Brain microvascular endothelial cell (primary cell): ENCODE measurements at regions not wholly inside any gene's neighbourhood (a gene's known extent, or its start where the extent isn't known, plus 50 kb on each side); places are given as distances from the start of the nearest gene placed in this dataset.

ENCODE experiments used
- DNase-seq: peaks from one replicate; pipeline ENCODE4 v3.0.0-alpha.2; 2020
- H3K27ac ChIP-seq: fragments of 250-450 bp; sonication (Bioruptor Pico); 2 replicates; pipeline ENCODE4 v1.5.1; 2020; ENCODE audit warnings: mild to moderate bottlenecking, moderate library complexity
- H3K27me3 ChIP-seq: fragments of 250-450 bp; sonication (Bioruptor Pico); replicated peaks from 2 replicates; pipeline ENCODE4 v1.5.1; 2020; ENCODE audit warnings: mild to moderate bottlenecking
- H3K36me3 ChIP-seq: fragments of 250-450 bp; sonication (Bioruptor Pico); replicated peaks from 2 replicates; pipeline ENCODE4 v1.5.1; 2020; ENCODE audit warnings: mild to moderate bottlenecking
- H3K4me3 ChIP-seq: 2 replicates; pipeline ENCODE4 v1.5.1; 2011; ENCODE audit warnings: low read depth, mild to moderate bottlenecking, control low read depth, low read length, moderate library complexity
- in situ Hi-C: cut with HindIII; loops from 2 replicates; pipeline ENCODE4 v1.10.0; 2017; ENCODE audit warnings: low sequenced_read_pairs, low pct_ligation_motif_present
- TF ChIP-seq, protein P1 (sequence below): IDR thresholded peaks from 2 replicates; pipeline ENCODE4 v1.5.1; 2011; ENCODE audit warnings: low read depth, mild to moderate bottlenecking, moderate library complexity, low read length, control low read depth, inconsistent platforms; ENCODE audit errors: missing control alignments

DNA sequence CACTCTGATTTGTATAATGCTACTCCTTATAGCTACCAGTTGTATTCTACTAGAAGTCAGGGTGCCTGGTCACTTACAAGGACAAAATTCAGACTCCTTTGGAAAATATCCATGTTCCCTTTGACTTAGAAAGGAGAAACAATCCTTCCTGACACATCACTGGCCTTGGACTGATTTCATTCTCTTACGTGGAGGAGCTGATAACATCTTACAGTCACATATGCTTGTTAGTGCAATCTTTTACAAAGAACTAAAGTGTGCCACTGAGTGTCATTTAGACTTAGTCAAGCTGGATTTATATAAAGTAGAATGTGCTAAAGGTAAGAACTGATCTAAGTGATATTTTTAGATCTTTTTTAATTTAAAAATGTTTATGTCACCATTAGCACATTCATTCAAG is 131.0 kb upstream of the TMTC2 start:
- in situ Hi-C loops: no loop called here

DNA sequence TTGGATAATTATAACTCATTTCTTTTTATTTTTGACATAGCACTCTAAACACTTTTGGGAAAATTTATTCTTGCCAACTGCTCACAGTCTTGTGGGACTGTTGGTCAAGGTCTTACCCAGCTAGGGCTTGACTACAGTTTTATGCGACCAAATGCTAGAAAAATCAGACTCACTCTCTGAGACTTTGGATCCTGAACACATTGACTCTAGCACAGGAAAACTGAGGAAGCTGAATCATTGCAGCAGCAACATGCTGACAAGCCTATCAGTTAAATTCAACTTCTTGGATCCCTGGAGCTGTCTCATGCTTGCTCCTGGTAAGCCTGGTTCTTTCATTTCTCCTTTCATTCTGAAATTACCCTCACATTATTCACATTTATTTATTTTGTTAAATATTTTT is 120.7 kb upstream of the TMTC2 start:
- TF ChIP-seq, protein P1, sequence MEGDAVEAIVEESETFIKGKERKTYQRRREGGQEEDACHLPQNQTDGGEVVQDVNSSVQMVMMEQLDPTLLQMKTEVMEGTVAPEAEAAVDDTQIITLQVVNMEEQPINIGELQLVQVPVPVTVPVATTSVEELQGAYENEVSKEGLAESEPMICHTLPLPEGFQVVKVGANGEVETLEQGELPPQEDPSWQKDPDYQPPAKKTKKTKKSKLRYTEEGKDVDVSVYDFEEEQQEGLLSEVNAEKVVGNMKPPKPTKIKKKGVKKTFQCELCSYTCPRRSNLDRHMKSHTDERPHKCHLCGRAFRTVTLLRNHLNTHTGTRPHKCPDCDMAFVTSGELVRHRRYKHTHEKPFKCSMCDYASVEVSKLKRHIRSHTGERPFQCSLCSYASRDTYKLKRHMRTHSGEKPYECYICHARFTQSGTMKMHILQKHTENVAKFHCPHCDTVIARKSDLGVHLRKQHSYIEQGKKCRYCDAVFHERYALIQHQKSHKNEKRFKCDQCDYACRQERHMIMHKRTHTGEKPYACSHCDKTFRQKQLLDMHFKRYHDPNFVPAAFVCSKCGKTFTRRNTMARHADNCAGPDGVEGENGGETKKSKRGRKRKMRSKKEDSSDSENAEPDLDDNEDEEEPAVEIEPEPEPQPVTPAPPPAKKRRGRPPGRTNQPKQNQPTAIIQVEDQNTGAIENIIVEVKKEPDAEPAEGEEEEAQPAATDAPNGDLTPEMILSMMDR: no peak
- Histone ChIP-seq H3K27ac (no peak overlapping the region), H3K27me3 (no peaks in the 10 kb centered on the region), H3K4me3 (no peak overlapping the region), H3K36me3 (no peaks in the 10 kb centered on the region)
- in situ Hi-C loops: no loop called here
- no peak for DNase-seq

More for the DNA sequence above, 131.0 kb upstream of the TMTC2 start:
- TF ChIP-seq, protein P1: no peak
- H3K4me3 ChIP-seq: no peak overlapping the region
- no peak overlapping the region for H3K27ac ChIP-seq
- DNase-seq: no peak
- H3K27me3 ChIP-seq: no peaks in the 10 kb centered on the region
- no peaks in the 10 kb centered on the region for H3K36me3 ChIP-seq

DNA sequence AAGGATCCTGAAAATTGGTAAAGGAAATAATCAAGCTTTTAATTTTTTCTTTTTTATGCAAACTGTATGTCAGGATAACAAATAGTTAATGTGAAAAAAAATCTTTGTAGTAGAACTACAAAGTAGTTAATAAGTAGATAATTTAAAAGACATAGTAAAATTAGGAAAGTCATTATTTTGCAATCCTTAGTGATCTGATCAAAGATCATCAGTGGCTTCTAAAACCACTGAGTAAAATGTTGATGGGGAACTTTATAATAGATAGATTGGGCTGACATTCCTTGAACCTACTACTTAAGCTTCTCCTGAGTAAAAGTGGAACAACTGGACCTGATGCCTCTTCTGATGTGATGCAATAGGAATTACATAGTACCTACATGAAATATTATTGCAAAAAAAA is 119.0 kb upstream of the TMTC2 start:
- Histone ChIP-seq H3K27me3 (no peaks in the 10 kb centered on the region), H3K36me3 (no peaks in the 10 kb centered on the region), H3K4me3 (no peak overlapping the region), H3K27ac (no peak overlapping the region)
- in situ Hi-C loops: no loop called here
- TF ChIP-seq, protein P1: no peak
- DNase-seq: no peak

DNA sequence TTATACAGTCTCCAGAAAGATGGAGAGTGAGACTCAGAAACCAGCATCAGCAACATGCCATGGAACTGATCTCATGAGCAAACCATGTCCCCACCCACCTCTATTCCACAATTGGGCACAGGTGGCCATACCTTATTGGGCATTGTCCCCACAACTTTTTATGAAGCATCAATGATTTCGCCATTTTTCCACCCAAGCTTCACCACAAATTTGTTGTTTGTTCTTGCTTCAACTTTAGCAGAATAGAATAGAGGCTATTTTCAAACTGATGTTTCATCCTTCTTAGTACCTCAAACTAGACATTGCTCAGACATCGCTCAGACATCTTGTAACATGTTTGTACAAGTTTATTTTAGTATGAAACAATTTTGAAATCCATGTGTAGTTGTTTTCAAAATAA is 112.5 kb upstream of the TMTC2 start:
- no peak overlapping the region for H3K27ac ChIP-seq
- H3K4me3 ChIP-seq: no peak overlapping the region
- in situ Hi-C loops: no loop called here
- no peaks in the 10 kb centered on the region for H3K27me3 ChIP-seq
- TF ChIP-seq, protein P1: no peak
- no peak for DNase-seq
- no peaks in the 10 kb centered on the region for H3K36me3 ChIP-seq

DNA sequence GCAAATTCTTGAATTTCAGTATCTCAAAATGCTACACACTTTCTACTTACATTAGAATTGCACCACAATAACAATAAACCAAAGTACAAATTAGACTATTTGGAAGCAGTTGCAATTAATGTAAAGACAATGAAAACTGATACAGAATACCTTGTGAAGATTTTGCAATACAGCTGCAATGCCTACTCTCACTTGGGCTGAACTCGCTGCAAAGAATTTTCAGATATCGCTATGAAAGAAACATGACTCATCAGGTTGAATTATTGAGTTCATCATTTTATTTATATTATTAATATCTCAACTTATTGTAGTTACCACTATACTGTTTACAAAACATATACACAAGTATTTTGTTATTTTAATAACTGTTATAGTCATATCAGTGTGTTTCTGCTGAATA is 108.0 kb upstream of the TMTC2 start:
- TF ChIP-seq, protein P1: no peak
- Histone ChIP-seq H3K4me3 (no peak overlapping the region), H3K36me3 (no peaks in the 10 kb centered on the region), H3K27ac (no peak overlapping the region), H3K27me3 (no peaks in the 10 kb centered on the region)
- no peak for DNase-seq
- in situ Hi-C loops: no loop called here

DNA sequence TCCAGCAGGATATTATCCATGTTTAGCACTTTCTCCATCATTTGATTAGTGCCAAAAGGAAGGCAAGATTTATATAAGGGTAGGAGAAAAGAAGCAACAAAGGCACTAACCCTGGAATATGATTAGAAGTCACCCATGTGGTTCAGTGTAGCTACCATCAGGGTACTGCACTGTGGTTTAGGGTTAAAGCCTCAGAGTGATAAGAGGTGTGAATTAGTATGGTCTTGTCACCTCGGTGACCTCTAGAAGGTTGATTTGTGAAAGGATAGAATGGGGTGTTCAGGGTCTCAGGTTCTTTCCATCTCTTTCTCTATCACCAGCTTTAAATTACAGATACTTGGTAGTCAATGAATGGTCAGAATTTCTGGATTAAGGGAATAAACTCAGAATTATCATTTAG is 103.0 kb upstream of the TMTC2 start:
- TF ChIP-seq, protein P1: no peak
- no peak for DNase-seq
- H3K27me3 ChIP-seq: no peaks in the 10 kb centered on the region
- in situ Hi-C loops: no loop called here
- no peak overlapping the region for H3K27ac ChIP-seq
- no peak overlapping the region for H3K4me3 ChIP-seq
- no peaks in the 10 kb centered on the region for H3K36me3 ChIP-seq
